ENCODE measurements at regions not wholly inside any gene's neighbourhood (a gene's known extent, or its start where the extent isn't known, plus 50 kb on each side); places are given as distances from the start of the nearest gene placed in this dataset.

DNA sequence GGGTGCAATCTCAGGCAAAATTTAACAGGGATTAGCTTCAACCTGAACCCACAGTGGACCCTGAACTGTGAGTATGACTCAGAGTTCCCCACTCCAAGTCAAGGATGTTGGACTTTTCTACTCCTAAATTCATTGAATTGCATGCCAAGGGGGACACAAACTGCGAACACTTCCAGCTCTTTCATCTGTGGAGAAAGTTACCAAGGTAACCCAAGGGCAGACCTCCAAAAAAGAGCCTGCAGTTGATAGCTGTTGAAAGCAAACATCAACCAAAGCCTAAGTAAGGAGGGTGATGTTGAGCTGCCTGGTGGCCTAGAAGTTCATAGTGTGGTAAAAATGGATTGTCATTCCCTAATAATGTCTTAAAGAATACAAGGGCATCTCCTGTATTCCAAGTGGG, 1242.9 kb downstream of the C4orf33 start:
- no peak for DNase-seq (ENCODE audit: low spot score in 2 of 2)
- Histone ChIP-seq H3K27ac (no peak overlapping the region), H3K9me3 (no peaks in the 10 kb centered on the region), H3K4me3 (no peak overlapping the region), H3K36me3 (no peaks in the 10 kb centered on the region), H3K27me3 (no peaks in the 10 kb centered on the region), H3K4me1 (no peaks in the 10 kb centered on the region)
- TF ChIP-seq POLR2A (IDR thresholded peaks at IDR 0.05) (no peak), POLR2AphosphoS5 (IDR thresholded peaks at IDR 0.05) (no peak)
- TF ChIP-seq, protein P1, sequence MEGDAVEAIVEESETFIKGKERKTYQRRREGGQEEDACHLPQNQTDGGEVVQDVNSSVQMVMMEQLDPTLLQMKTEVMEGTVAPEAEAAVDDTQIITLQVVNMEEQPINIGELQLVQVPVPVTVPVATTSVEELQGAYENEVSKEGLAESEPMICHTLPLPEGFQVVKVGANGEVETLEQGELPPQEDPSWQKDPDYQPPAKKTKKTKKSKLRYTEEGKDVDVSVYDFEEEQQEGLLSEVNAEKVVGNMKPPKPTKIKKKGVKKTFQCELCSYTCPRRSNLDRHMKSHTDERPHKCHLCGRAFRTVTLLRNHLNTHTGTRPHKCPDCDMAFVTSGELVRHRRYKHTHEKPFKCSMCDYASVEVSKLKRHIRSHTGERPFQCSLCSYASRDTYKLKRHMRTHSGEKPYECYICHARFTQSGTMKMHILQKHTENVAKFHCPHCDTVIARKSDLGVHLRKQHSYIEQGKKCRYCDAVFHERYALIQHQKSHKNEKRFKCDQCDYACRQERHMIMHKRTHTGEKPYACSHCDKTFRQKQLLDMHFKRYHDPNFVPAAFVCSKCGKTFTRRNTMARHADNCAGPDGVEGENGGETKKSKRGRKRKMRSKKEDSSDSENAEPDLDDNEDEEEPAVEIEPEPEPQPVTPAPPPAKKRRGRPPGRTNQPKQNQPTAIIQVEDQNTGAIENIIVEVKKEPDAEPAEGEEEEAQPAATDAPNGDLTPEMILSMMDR (IDR thresholded peaks at IDR 0.05), result no peak
- intact Hi-C loops (cut with DNase I; ENCODE audit: low total_unique reads), result loop anchor here (5.0 kb wide), 1 partner anchor 422 kb away; no protein-coding TSS in a partner anchor

- intact Hi-C loops (cut with DNase I; ENCODE audit: low total_unique reads), result no loop called here
- no peaks in the 10 kb centered on the region for H3K27me3 ChIP-seq
- H3K9me3 ChIP-seq, result no peaks in the 10 kb centered on the region
Measured at GRCh38 chr4:130349745-130350144, 1253.8 kb downstream of the C4orf33 start.

DNA sequence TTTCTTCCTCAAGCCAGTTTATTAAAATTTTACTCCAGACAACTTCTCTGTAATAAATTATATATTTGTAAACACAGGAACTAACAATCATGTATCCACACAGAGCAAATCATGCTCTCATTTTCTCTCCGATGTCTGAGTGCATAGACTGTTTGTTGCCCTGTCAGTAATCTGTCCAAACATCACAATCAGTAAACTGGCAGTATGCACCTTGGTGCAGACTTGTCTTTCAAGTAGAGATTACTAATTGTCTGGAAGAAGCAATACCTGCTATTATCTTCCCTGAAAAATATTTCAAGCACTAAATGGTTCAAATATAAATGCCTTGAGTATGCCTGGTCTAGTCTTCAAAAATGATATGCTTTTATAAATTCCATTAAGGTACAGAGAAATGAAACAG, 1260.9 kb downstream of the C4orf33 start:
- Histone ChIP-seq H3K36me3 (no peaks in the 10 kb centered on the region), H3K9me3 (no peaks in the 10 kb centered on the region), H3K27me3 (no peaks in the 10 kb centered on the region), H3K4me3 (no peak overlapping the region), H3K4me1 (no peaks in the 10 kb centered on the region), H3K27ac (no peak overlapping the region)
- intact Hi-C loops (cut with DNase I; ENCODE audit: low total_unique reads), result no loop called here
- DNase-seq (ENCODE audit: low spot score in 2 of 2), result no peak
- no peak for TF ChIP-seq POLR2AphosphoS5 (IDR thresholded peaks at IDR 0.05)

More at GRCh38 chr4:130349745-130350144, 1253.8 kb downstream of the C4orf33 start:
- H3K36me3 ChIP-seq, result no peaks in the 10 kb centered on the region
- no peak overlapping the region for H3K27ac ChIP-seq
- no peak overlapping the region for H3K4me3 ChIP-seq
- TF ChIP-seq, protein P1 (IDR thresholded peaks at IDR 0.05), result no peak
- TF ChIP-seq POLR2A (IDR thresholded peaks at IDR 0.05) (no peak), POLR2AphosphoS5 (IDR thresholded peaks at IDR 0.05) (no peak)
- no peaks in the 10 kb centered on the region for H3K4me1 ChIP-seq
- no peak for DNase-seq (ENCODE audit: low spot score in 2 of 2)

DNA sequence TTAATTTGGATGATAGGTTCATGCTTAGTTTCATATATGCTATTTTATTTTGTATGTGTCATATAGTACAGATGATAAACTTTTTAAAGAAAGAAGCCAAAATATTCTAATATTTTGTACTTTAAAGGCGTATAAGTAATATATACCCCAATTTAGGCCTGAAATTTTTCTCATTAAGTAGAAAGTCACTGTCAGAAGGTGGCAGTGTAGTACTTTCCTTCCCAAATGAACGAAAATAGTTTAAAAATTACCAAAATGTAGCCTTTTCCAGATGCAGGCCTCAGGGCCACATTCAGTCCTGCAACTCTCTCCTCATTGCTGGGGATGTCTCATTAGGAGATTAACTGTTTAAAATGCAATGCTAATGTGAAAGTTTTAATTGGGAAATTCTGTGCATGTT, 1263.6 kb downstream of the C4orf33 start:
- Histone ChIP-seq H3K9me3 (no peaks in the 10 kb centered on the region), H3K27ac (no peak overlapping the region), H3K4me3 (no peak overlapping the region), H3K27me3 (no peaks in the 10 kb centered on the region), H3K36me3 (no peaks in the 10 kb centered on the region), H3K4me1 (no peaks in the 10 kb centered on the region)
- intact Hi-C loops (cut with DNase I; ENCODE audit: low total_unique reads), result no loop called here
- no peak for DNase-seq (ENCODE audit: low spot score in 2 of 2)
- TF ChIP-seq POLR2A (IDR thresholded peaks at IDR 0.05) (no peak), POLR2AphosphoS5 (IDR thresholded peaks at IDR 0.05) (no peak)
- TF ChIP-seq, protein P1 (IDR thresholded peaks at IDR 0.05), result no peak

- Histone ChIP-seq H3K27me3 (no peaks in the 10 kb centered on the region), H3K4me3 (no peak overlapping the region), H3K36me3 (no peaks in the 10 kb centered on the region), H3K27ac (no peak overlapping the region), H3K9me3 (no peaks in the 10 kb centered on the region), H3K4me1 (no peaks in the 10 kb centered on the region)
- TF ChIP-seq, protein P1 (IDR thresholded peaks at IDR 0.05), result no peak
- TF ChIP-seq POLR2A (IDR thresholded peaks at IDR 0.05) (no peak), POLR2AphosphoS5 (IDR thresholded peaks at IDR 0.05) (no peak)
- intact Hi-C loops (cut with DNase I; ENCODE audit: low total_unique reads), result no loop called here
- no peak for DNase-seq (ENCODE audit: low spot score in 2 of 2)
Measured at GRCh38 chr4:130361616-130362015, 1265.7 kb downstream of the C4orf33 start.

- H3K4me1 ChIP-seq, result no peaks in the 10 kb centered on the region
- H3K4me3 ChIP-seq, result no peak overlapping the region
- H3K27ac ChIP-seq, result no peak overlapping the region
- no peaks in the 10 kb centered on the region for H3K36me3 ChIP-seq
- H3K9me3 ChIP-seq, result no peaks in the 10 kb centered on the region
- intact Hi-C loops (cut with DNase I; ENCODE audit: low total_unique reads), result no loop called here
- TF ChIP-seq POLR2AphosphoS5 (IDR thresholded peaks at IDR 0.05) (no peak), POLR2A (IDR thresholded peaks at IDR 0.05) (no peak)
- TF ChIP-seq, protein P1 (IDR thresholded peaks at IDR 0.05), result no peak
- no peak for DNase-seq (ENCODE audit: low spot score in 2 of 2)
- no peaks in the 10 kb centered on the region for H3K27me3 ChIP-seq
Measured at GRCh38 chr4:130368668-130369067, 1272.7 kb downstream of the C4orf33 start.
